Testis (tissue), 2 donors: ENCODE measurements at regions not wholly inside any gene's neighbourhood (a gene's known extent, or its start where the extent isn't known, plus 50 kb on each side); places are given as distances from the start of the nearest gene placed in this dataset.

ENCODE experiments used
- DNase-seq: peaks from one replicate; pipeline ENCODE4 v3.0.0-alpha.2; 2019
- H3K27ac ChIP-seq, 2 donors: fragments of 200-600 bp; sonication (generic); one replicate each; pipeline ENCODE4 v1.5.1; 2019
- H3K27me3 ChIP-seq: fragments of 200-600 bp; sonication (generic); one replicate; pipeline ENCODE4 v1.5.1; 2019
- H3K36me3 ChIP-seq: fragments of 200-600 bp; sonication (generic); one replicate; pipeline ENCODE4 v1.5.1; 2017; ENCODE audit warnings: low read depth; ENCODE audit errors: missing control alignments
- H3K4me1 ChIP-seq: fragments of 200-600 bp; sonication (generic); one replicate; pipeline ENCODE4 v1.5.1; 2019
- H3K4me3 ChIP-seq, 2 donors: fragments of 200-600 bp; sonication (generic); one replicate each; pipeline ENCODE4 v1.5.1; 2017 to 2019
- H3K9me3 ChIP-seq: fragments of 200-600 bp; sonication (generic); one replicate; pipeline ENCODE4 v1.5.1; 2017
- CTCF ChIP-seq, 3 experiments: fragments of 450-650 bp in 2 of 3; fragments of 200-600 bp in 1 of 3; sonication (generic) in 1 of 3; IDR thresholded peaks; one replicate each; pipeline ENCODE4 v1.5.1; 2016 to 2019; ENCODE audit warnings: antibody characterized with exemption in 3 of 3, mild to moderate bottlenecking in 2 of 3, moderate library complexity in 1 of 3
- POLR2A ChIP-seq: fragments of 450-650 bp; IDR thresholded peaks from one replicate; pipeline ENCODE4 v1.6.1; 2017; ENCODE audit warnings: antibody characterized with exemption, mild to moderate bottlenecking, moderate library complexity
- WGBS, 2 donors: methylation state at CpG; one replicate each; pipeline ENCODE4 v1.1.5; 2018; 5-methylcytosine and 5-hydroxymethylcytosine counted together
- intact Hi-C: fragments of 100-400 bp; cut with DNase I; formaldehyde crosslinking; loops from one replicate; pipeline ENCODE4 v1.15.1; 2023; ENCODE audit warnings: low total_unique reads

GRCh38 chr1:239448911-239449310 is 62.5 kb downstream of the CHRM3 start:
- WGBS, 2 donors = 79% methylated on average over 3 of the region's 3 CpGs
- DNase-seq = no peak

GRCh38 chr1:239455743-239456142 is 69.4 kb downstream of the CHRM3 start:
- DNase-seq = no peak
- H3K4me3 ChIP-seq = no peak overlapping the region
- H3K4me1 ChIP-seq = no peaks in the 10 kb centered on the region
- intact Hi-C loops = no loop called here
- H3K27ac ChIP-seq = no peak overlapping the region
- WGBS, 2 donors = 91 to 96% methylated on average over 3 of the region's 3 CpGs
- no peak for TF ChIP-seq POLR2A
- no peak for TF ChIP-seq CTCF (IDR thresholded peaks at IDR 0.05)
- no peaks in the 10 kb centered on the region for H3K36me3 ChIP-seq
- no peaks in the 10 kb centered on the region for H3K9me3 ChIP-seq
- H3K27me3 ChIP-seq = no peaks in the 10 kb centered on the region

More at GRCh38 chr1:239448911-239449310, 62.5 kb downstream of the CHRM3 start:
- H3K27ac ChIP-seq = no peak overlapping the region
- H3K9me3 ChIP-seq = no peaks in the 10 kb centered on the region
- H3K4me3 ChIP-seq = no peak overlapping the region
- H3K36me3 ChIP-seq = no peaks in the 10 kb centered on the region
- no peaks in the 10 kb centered on the region for H3K27me3 ChIP-seq
- intact Hi-C loops = no loop called here
- TF ChIP-seq POLR2A (no peak), CTCF (IDR thresholded peaks at IDR 0.05) (no peak)
- H3K4me1 ChIP-seq = no peaks in the 10 kb centered on the region

GRCh38 chr1:239456788-239457187 is 70.4 kb downstream of the CHRM3 start:
- intact Hi-C loops = no loop called here
- no peak for DNase-seq

GRCh38 chr1:239457491-239458143 is 71.2 kb downstream of the CHRM3 start:
- TF ChIP-seq CTCF (IDR thresholded peaks at IDR 0.05) = no peak
- no peak for TF ChIP-seq POLR2A
- Histone ChIP-seq H3K9me3 (no peaks in the 10 kb centered on the region), H3K4me1 (no peaks in the 10 kb centered on the region), H3K27me3 (no peaks in the 10 kb centered on the region), H3K27ac (no peak overlapping the region), H3K36me3 (no peaks in the 10 kb centered on the region), H3K4me3 (no peak overlapping the region)
- intact Hi-C loops = no loop called here
- no peak for DNase-seq
- WGBS, 2 donors = 63 to 64% methylated on average over 4 of the region's 4 CpGs

More at GRCh38 chr1:239456788-239457187, 70.4 kb downstream of the CHRM3 start:
- Histone ChIP-seq H3K4me3 (no peak overlapping the region), H3K36me3 (no peaks in the 10 kb centered on the region), H3K27me3 (no peaks in the 10 kb centered on the region), H3K9me3 (no peaks in the 10 kb centered on the region), H3K4me1 (no peaks in the 10 kb centered on the region), H3K27ac (no peak overlapping the region)
- WGBS, 2 donors = 78 to 87% methylated on average over 2 of the region's 2 CpGs
- TF ChIP-seq POLR2A (no peak), CTCF (IDR thresholded peaks at IDR 0.05) (no peak)

- no peak for DNase-seq
- no peaks in the 10 kb centered on the region for H3K9me3 ChIP-seq
- H3K4me3 ChIP-seq = no peak overlapping the region
- WGBS, 2 donors = 57 to 58% methylated on average over 4 of the region's 4 CpGs
- intact Hi-C loops = no loop called here
- no peaks in the 10 kb centered on the region for H3K36me3 ChIP-seq
- H3K27ac ChIP-seq = no peak overlapping the region
- no peak for TF ChIP-seq POLR2A
- no peak for TF ChIP-seq CTCF (IDR thresholded peaks at IDR 0.05)
- no peaks in the 10 kb centered on the region for H3K27me3 ChIP-seq
- H3K4me1 ChIP-seq = no peaks in the 10 kb centered on the region
These were observed 71.8 kb downstream of the CHRM3 start for GRCh38 chr1:239458144-239458500.
